Hematopoietic multipotent progenitor cell treated with erythropoietin and hydrocortisone succinate and interleukin-3 and kit ligand, for 15 days (in vitro differentiated cells): ENCODE measurements at regions not wholly inside any gene's neighbourhood (a gene's known extent, or its start where the extent isn't known, plus 50 kb on each side); places are given as distances from the start of the nearest gene placed in this dataset.

Source experiments
- DNase-seq: peaks from one replicate; pipeline ENCODE4 v3.0.0-alpha.2; 2015; ENCODE audit warnings: low spot score

GRCh38 chr1:88068407-88068960 lies 615.6 kb upstream of the PKN2 start:
- DNase-seq: no peak

GRCh38 chr1:88070956-88071355 lies 613.1 kb upstream of the PKN2 start:
- no peak for DNase-seq

- DNase-seq: no peak
Measured at GRCh38 chr1:88074661-88075060, 609.4 kb upstream of the PKN2 start.

- no peak for DNase-seq
Measured at GRCh38 chr1:88075813-88076212, 608.3 kb upstream of the PKN2 start.

- no peak for DNase-seq
Measured at GRCh38 chr1:88079036-88079435, 605.0 kb upstream of the PKN2 start.

- no peak for DNase-seq
Measured at GRCh38 chr1:88080875-88081274, 603.2 kb upstream of the PKN2 start.

- no peak for DNase-seq
Measured at GRCh38 chr1:88088481-88088880, 595.6 kb upstream of the PKN2 start.

GRCh38 chr1:88089961-88090360 lies 594.1 kb upstream of the PKN2 start:
- no peak for DNase-seq

- no peak for DNase-seq
Measured at GRCh38 chr1:88098881-88099280, 585.2 kb upstream of the PKN2 start.

- no peak for DNase-seq
Measured at GRCh38 chr1:88101041-88101440, 583.0 kb upstream of the PKN2 start.

GRCh38 chr1:88104236-88104635 lies 579.8 kb upstream of the PKN2 start:
- DNase-seq: no peak

- no peak for DNase-seq
Measured at GRCh38 chr1:88104886-88105285, 579.2 kb upstream of the PKN2 start.

- no peak for DNase-seq
Measured at GRCh38 chr1:88111816-88112215, 572.3 kb upstream of the PKN2 start.

GRCh38 chr1:88117597-88117996 lies 566.5 kb upstream of the PKN2 start:
- DNase-seq: no peak

- DNase-seq: no peak
Measured at GRCh38 chr1:88118176-88118845, 565.8 kb upstream of the PKN2 start.

GRCh38 chr1:88124614-88125013 lies 559.5 kb upstream of the PKN2 start:
- DNase-seq: no peak

- DNase-seq: no peak
Measured at GRCh38 chr1:88126467-88126866, 557.6 kb upstream of the PKN2 start.

GRCh38 chr1:88133991-88134390 lies 550.1 kb upstream of the PKN2 start:
- DNase-seq: no peak

- no peak for DNase-seq
Measured at GRCh38 chr1:88134983-88135921, 548.8 kb upstream of the PKN2 start.

GRCh38 chr1:88139633-88140032 lies 544.4 kb upstream of the PKN2 start:
- DNase-seq: no peak

- DNase-seq: no peak
Measured at GRCh38 chr1:88140325-88140724, 543.7 kb upstream of the PKN2 start.

- no peak for DNase-seq
Measured at GRCh38 chr1:88141499-88142074, 542.5 kb upstream of the PKN2 start.

GRCh38 chr1:88145752-88146151 lies 538.3 kb upstream of the PKN2 start:
- DNase-seq: no peak
